IPS-15b (cell line): ENCODE measurements at regions not wholly inside any gene's neighbourhood (a gene's known extent, or its start where the extent isn't known, plus 50 kb on each side); places are given as distances from the start of the nearest gene placed in this dataset.
"Not testable (repeated sequence)": the region's sequence is repeated elsewhere in the genome, so short reads cannot be mapped to it uniquely, and the experiment has no call there.

Experiments
- H3K27me3 ChIP-seq: one replicate; pipeline ENCODE4 v1.6.1; 2013; ENCODE audit warnings: low read length; ENCODE audit not compliant: control insufficient read depth, insufficient read depth
- H3K36me3 ChIP-seq: one replicate; pipeline ENCODE4 v1.6.1; 2013; ENCODE audit warnings: low read length; ENCODE audit not compliant: control insufficient read depth, insufficient read depth
- H3K4me1 ChIP-seq: one replicate; pipeline ENCODE4 v1.6.1; 2013; ENCODE audit warnings: mild to moderate bottlenecking, low read length; ENCODE audit not compliant: control insufficient read depth, insufficient read depth
- H3K4me3 ChIP-seq: one replicate; pipeline ENCODE4 v1.5.1; 2013; ENCODE audit warnings: low read depth, low read length
- H3K9ac ChIP-seq: one replicate; pipeline ENCODE4 v1.6.1; 2013; ENCODE audit warnings: low read depth, mild to moderate bottlenecking, low read length
- H3K9me3 ChIP-seq: one replicate; pipeline ENCODE4 v1.6.1; 2013; ENCODE audit warnings: mild to moderate bottlenecking, low read length; ENCODE audit not compliant: control insufficient read depth, insufficient read depth

DNA sequence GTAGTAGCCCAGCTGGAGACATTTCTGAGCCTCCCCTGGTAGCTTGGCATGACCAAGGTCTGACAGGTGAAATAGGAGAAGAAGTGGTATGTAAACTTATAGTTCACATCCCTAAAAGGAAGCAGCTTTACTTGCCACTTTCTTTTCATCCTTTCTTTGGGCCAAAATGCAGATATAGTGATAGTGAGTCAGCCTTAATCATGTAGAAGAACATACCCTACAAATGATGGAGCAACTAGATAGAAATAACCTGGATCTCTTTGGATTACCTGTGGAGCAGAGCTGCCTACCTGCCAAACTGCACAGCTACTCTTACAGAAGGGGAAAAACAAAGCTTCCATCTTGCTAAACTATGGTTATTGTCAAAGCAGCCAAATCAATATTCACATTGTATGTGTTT, 106.7 kb upstream of the LCORL start:
- Histone ChIP-seq H3K4me3 (no peak overlapping the region), H3K4me1 (no peaks in the 10 kb centered on the region), H3K9me3 (no peaks in the 10 kb centered on the region), H3K27me3 (no peaks in the 10 kb centered on the region), H3K9ac (no peak overlapping the region), H3K36me3 (no peaks in the 10 kb centered on the region)

GRCh38 chr4:18127030-18127429, 105.5 kb upstream of the LCORL start:
- Histone ChIP-seq H3K4me3 (no peak overlapping the region), H3K9ac (no peak overlapping the region), H3K4me1 (no peaks in the 10 kb centered on the region), H3K36me3 (no peaks in the 10 kb centered on the region), H3K27me3 (no peaks in the 10 kb centered on the region), H3K9me3 (no peaks in the 10 kb centered on the region)

- Histone ChIP-seq H3K9me3 (no peaks in the 10 kb centered on the region), H3K27me3 (no peaks in the 10 kb centered on the region), H3K4me3 (no peak overlapping the region), H3K4me1 (no peaks in the 10 kb centered on the region), H3K36me3 (no peaks in the 10 kb centered on the region), H3K9ac (no peak overlapping the region)
Observed at GRCh38 chr4:18113710-18114331, 92.3 kb upstream of the LCORL start.

DNA sequence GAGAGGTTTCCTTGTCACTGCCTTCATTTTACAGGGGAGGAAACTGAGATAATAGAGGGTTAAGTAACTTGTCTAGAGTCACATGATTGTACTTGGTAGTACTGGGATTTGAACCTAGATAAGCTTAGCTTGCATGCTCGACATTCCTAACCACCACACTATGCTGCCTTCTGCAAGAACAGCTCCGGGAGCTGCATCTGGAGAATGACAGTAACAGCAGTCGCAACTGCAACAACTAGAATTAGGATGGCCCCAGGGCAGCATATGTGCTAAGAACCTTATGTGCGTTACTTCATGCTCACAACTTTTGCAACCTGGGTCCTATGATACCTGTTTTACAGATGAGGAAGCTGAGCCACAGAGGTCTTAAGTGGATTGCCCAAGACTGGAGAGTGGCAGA, 89.5 kb upstream of the LCORL start:
- Histone ChIP-seq H3K9me3 (no peaks in the 10 kb centered on the region), H3K27me3 (no peaks in the 10 kb centered on the region), H3K4me3 (no peak overlapping the region), H3K4me1 (no peaks in the 10 kb centered on the region), H3K9ac (no peak overlapping the region), H3K36me3 (no peaks in the 10 kb centered on the region)

DNA sequence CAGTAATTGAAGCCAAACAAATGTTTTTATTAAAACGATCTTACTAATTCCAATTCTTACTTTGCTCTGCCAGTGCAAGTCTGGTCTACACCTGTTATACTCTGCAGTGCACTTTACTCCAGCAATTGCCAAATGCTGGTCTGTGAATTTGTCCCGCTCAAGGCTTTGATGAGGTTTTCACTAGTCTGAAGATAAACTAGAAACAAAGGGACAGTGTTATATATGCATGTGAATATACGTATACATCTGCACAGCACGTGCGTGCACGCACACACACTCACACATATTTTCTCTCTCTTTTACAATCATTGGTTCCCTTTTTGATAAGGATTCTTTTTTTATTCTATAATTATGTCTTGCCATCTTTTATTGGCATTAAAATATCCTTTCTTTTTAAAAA, 88.5 kb upstream of the LCORL start:
- Histone ChIP-seq H3K9me3 (no peaks in the 10 kb centered on the region), H3K4me3 (no peak overlapping the region), H3K27me3 (no peaks in the 10 kb centered on the region), H3K4me1 (no peaks in the 10 kb centered on the region), H3K9ac (no peak overlapping the region), H3K36me3 (no peaks in the 10 kb centered on the region)

GRCh38 chr4:18109676-18110075, 88.1 kb upstream of the LCORL start:
- Histone ChIP-seq H3K4me3 (no peak overlapping the region), H3K9me3 (no peaks in the 10 kb centered on the region), H3K4me1 (no peaks in the 10 kb centered on the region), H3K36me3 (no peaks in the 10 kb centered on the region), H3K27me3 (no peaks in the 10 kb centered on the region), H3K9ac (no peak overlapping the region)

GRCh38 chr4:18107848-18108528, 86.4 kb upstream of the LCORL start:
- H3K27me3 ChIP-seq, H3K36me3 ChIP-seq, H3K4me3 ChIP-seq, H3K9me3 ChIP-seq, H3K9ac ChIP-seq, H3K4me1 ChIP-seq: not testable (repeated sequence)

- H3K9ac ChIP-seq, result no peak overlapping the region
- H3K4me3 ChIP-seq, result no peak overlapping the region
- H3K4me1 ChIP-seq, result no peaks in the 10 kb centered on the region
- H3K27me3 ChIP-seq, result no peaks in the 10 kb centered on the region
- no peaks in the 10 kb centered on the region for H3K36me3 ChIP-seq
- H3K9me3 ChIP-seq, result no peaks in the 10 kb centered on the region
Observed at GRCh38 chr4:18106620-18107019, 85.1 kb upstream of the LCORL start.

GRCh38 chr4:18105030-18106011, 83.8 kb upstream of the LCORL start:
- no peak overlapping the region for H3K9ac ChIP-seq

GRCh38 chr4:18103876-18104605, 82.5 kb upstream of the LCORL start:
- Histone ChIP-seq H3K27me3 (no peaks in the 10 kb centered on the region), H3K36me3 (no peaks in the 10 kb centered on the region), H3K9ac (no peak overlapping the region), H3K4me1 (no peaks in the 10 kb centered on the region), H3K4me3 (no peak overlapping the region), H3K9me3 (no peaks in the 10 kb centered on the region)

More at GRCh38 chr4:18105030-18106011, 83.8 kb upstream of the LCORL start:
- H3K4me3 ChIP-seq, result no peak overlapping the region
- H3K27me3 ChIP-seq, result no peaks in the 10 kb centered on the region
- no peaks in the 10 kb centered on the region for H3K9me3 ChIP-seq
- H3K4me1 ChIP-seq, result no peaks in the 10 kb centered on the region
- H3K36me3 ChIP-seq, result no peaks in the 10 kb centered on the region

- no peaks in the 10 kb centered on the region for H3K9me3 ChIP-seq
- no peaks in the 10 kb centered on the region for H3K4me1 ChIP-seq
- H3K27me3 ChIP-seq, result no peaks in the 10 kb centered on the region
- H3K36me3 ChIP-seq, result no peaks in the 10 kb centered on the region
- no peak overlapping the region for H3K9ac ChIP-seq
- H3K4me3 ChIP-seq, result no peak overlapping the region
Observed at GRCh38 chr4:18100657-18101056, 79.1 kb upstream of the LCORL start.
